HG03460 (cell line): ENCODE measurements at regions not wholly inside any gene's neighbourhood (a gene's known extent, or its start where the extent isn't known, plus 50 kb on each side); places are given as distances from the start of the nearest gene placed in this dataset.

ENCODE experiments used
- ATAC-seq: cut with Tn5 transposase; IDR thresholded peaks from one replicate; pipeline ENCODE4 v1.9.1; 2021; ENCODE audit not compliant: unreplicated experiment

DNA sequence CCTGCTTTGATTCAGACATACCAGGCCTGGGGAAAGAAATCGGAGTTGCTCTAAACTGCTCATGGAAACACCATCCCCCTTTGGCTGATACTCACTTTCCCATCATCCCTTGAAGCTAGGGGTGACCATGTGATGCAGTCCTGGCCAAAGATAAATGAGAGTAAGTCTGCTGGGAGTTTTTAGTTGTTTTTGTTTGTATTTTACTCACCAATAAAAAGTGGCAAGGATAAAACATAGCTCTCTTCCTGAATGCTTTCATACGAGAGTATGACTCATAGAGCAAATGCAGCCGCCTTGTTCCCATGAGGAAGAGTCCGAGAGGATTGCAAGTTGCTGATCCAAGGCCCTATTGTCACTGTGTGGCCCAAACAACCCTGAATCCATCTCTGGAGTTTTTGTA lies 126.4 kb upstream of the TMEM132C start:
- ATAC-seq = no peak

DNA sequence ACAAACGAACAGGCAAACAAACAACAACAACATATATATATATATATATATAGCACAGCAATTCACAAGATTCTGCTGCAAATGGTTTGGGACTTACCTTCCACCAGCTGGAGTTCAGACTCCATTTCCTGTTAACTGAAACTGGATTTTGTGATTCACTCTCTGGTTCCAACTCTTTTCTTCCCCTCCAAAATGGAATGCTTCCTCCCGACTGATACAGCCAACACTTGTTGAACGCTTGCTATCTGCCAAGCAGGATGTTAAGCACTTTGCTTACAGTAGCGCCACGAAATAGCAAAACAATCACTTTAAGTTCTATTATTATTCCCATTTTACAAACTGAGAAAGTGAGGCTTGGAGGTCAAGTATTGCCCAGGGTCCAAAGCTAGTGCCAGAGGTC lies 116.0 kb upstream of the TMEM132C start:
- no peak for ATAC-seq

DNA sequence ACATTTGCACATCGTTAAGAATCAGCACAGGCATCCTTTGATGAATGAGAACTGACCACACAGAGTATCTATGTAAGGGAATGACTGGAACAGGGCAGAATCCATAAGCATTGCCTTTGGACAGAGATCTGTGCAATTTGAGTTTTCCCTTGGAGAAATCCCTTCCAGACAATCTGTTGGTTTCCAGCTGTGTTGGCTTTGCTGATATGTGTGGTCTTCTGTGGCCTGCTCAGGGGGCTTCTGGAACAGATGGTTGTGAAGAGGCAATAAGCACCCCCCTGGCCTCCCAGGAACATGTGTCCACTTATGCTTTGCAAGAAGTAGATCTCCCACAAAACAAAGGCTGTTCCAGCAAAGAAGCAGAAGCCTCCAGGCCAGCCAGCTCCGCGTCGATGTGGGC lies 111.4 kb upstream of the TMEM132C start:
- no peak for ATAC-seq

DNA sequence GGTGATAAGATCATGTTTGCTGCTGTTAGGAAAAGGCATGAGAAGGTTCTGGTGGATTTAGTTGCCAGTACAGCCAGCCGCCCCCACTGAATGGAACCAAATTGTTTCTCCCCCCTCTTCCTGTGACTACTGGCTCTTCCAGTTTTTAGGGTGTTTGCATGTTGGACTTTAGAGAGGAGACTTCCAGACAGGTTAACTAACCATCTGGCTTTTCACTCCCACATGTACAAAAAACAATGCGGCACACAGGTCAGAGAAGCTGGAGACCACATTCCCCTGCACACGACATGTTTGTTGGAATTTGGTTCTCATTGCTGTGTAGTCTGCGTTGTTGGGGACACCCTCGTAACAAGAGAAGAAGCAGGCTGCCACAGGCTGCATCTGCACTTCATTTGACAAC lies 103.9 kb upstream of the TMEM132C start:
- ATAC-seq = no peak

DNA sequence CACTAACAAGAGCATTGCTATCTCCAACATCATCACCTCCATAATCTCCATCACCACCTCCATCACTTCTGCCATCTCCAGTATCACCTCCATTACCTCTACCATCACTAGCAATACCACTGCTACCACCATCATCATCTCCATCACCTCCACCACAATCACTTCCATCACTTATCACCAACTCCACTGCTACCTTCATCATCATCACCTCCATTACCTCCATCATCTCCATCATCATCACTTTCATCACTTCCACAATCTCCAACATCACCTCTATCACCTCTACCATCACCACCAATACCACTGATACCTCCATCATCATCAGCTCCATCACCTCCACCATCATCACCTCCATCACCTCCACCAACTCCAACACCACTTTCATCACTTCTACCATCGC lies 102.4 kb upstream of the TMEM132C start:
- no peak for ATAC-seq

DNA sequence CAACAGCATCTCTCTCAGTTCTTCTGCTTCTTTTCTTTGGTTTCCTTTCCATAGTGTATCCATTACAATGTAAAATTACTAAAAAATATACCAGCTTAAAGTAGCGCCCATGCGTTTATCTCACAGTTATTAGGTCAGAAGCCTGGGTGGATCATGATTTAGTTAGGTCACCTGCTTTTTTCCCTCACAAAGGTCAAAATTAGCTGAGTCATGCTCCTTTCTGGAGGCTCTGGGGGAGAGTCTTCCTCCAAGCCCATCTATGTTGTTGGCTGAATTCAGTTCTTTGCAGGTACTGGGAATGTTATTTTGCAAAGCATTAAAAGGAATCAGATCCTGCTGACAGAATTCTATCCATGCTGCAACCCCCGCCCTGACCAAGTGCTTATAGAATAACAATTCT lies 101.6 kb upstream of the TMEM132C start:
- ATAC-seq = no peak

DNA sequence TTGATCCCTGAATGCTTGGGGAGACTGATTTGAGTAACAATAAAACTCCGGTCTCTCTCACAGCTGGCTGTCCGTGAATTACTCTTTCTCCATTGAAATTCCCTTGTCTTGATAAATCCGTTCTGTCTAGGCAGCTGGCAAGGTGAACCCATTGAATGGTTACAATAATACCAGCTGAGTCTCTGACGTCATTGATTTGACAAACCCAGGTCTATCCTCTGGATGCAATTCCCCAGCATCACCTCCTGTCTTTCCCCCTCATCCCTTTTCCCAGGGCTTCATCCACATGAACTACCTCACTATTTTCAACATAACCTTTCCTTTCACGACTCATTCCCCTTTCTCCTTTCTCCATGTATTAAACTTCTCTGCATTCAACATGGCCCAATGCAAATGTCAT lies 98.7 kb upstream of the TMEM132C start:
- no peak for ATAC-seq

DNA sequence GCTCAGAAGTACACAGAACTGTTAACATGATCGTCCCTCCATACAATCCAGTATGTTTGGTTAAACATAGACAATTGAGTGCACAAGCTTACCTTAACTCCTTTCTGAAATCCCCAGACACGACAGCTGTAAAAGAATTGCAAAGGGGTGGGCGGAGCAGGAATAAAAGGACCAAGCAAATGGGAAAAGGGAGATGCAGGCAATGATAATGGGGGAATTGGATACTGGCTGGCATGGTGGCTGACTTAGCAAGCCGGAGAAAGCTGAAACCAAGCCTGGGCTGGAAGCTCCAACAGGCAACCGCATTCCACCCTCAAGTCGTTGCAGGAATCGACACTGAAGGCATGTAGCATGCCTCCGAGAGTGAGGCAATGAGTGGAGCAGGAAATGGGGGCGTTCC lies 96.8 kb upstream of the TMEM132C start:
- no peak for ATAC-seq

DNA sequence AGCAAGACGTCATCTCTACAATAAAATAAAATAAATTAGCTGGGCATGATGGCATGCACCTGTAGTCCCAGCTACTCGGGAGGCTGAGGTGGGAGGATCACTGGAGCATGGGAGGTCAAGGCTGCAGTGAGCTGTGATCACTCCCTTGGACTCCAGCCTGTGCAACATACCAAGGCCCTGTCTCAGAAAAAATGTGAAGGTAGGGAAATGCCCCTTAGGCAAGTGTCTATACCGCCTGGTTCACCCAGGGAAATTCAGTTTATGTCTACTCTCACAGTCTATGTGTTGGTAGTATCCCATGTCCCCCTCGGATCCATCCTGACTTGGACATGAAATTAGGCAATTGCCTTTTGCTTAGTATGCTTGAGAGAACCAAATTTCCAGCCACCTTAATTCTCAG lies 88.4 kb upstream of the TMEM132C start:
- ATAC-seq = no peak

DNA sequence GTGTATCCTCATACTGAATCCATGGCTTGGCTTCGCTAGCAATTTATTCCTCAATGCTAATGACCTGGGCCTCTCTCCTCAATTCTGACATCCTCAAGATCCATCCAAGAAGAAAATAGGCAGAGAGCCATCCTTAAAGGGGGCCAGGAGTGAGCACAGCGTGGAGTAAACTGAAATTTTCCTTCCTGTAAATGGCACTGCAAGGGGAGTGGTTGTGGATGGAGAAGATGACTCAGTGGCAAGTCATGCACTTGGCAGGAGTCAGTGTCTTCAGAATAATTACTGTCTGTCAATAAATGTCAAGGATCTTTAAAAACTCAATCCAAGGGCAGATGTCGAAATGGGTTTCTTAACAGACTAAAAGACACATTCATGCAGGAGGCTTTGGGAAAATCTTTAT lies 88.0 kb upstream of the TMEM132C start:
- no peak for ATAC-seq

DNA sequence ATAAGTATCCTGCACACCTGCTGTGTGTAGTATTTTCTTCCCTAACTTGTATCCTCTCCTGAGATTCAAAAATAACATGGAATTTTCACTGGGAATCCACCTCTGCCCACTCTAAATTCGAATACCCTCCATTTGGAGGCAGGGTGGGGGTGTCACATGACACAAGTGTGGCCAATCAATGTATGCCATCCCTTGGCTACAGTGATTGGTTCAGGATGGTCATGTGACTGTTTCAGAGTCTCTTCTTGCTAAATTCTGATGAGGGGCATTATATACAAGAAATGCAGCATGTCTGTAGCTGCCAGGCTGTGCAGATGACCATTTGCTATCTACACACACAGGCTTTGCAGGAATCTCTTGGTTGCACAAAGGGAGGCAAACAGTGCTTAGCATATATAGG lies 86.8 kb upstream of the TMEM132C start:
- no peak for ATAC-seq

DNA sequence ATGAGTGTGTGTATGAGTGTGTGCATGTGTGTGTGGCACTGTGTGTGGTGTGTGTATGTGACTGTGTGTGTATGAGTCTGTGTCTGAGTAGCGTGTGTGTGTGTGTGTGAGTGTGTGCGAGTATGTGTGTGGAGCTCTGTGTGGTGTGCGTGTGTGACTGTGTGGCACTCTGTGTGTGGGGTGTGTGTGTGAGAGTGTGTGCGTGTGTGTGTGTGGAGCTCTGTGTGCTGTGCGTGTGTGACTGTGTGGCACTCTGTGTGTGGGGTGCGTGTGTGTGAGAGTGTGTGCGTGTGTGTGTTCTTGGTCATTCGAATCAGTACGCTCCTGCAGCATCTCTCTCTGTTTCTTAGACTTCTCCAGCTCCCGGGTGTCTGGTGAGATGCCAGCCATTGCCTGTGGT lies 76.9 kb upstream of the TMEM132C start:
- no peak for ATAC-seq

DNA sequence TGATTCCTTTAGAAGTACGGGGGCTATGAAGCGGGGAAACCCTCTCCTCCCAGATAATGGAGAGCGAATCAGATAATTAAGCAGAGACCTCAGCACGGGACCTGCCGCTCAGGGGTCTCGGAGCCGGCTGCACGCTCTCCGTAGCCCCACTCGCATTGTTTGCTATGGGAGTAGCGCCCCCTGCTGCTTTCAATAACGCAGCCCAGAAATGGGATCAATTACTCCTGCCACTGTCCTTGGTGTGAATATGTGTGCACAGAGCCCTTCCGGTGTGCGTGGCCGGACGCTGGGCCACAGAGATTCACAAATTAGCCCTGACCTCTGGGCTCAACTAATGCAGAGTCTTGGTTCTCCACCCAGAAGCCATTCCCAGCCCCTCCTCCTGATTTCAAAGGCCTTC lies 76.4 kb upstream of the TMEM132C start:
- ATAC-seq = no peak

DNA sequence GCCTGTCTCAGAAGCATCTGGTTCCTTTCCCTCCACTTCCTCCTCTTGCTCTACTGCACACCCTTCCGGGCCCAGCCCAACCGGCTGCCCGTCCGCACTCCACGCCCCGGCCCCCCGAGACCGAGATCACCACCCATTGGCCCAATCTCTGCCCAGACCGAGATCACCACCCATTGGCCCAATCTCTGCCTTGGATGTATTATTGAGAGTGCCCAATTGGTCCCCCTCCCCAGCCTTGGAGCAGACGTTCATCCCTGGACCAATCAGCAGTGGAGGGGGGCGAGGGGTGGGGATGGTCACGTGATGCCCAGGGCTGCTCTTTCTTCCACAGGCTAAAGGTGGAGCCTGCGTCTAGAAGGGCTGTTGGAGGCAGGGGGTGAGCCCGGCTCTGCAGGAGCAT lies 75.6 kb upstream of the TMEM132C start:
- ATAC-seq = no peak

DNA sequence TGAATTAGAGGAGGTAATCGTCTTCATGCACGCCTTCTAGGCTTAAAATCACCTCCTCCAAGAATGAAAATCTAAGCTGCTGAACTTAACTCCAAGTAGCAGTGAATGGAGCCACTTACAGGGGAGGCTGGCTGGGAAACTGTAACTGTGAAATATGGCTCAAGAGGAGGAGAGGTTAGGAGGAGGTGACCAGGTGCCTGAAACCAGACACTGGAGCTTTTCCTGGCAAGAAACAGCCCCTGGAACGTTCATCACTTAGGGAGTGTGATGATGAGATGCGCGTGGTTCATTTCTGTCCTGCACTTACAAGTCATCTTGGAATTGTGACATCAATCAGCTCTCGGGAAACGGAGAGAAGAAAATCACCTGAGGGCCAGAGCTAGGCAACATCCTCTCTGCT lies 62.3 kb upstream of the TMEM132C start:
- ATAC-seq = no peak

DNA sequence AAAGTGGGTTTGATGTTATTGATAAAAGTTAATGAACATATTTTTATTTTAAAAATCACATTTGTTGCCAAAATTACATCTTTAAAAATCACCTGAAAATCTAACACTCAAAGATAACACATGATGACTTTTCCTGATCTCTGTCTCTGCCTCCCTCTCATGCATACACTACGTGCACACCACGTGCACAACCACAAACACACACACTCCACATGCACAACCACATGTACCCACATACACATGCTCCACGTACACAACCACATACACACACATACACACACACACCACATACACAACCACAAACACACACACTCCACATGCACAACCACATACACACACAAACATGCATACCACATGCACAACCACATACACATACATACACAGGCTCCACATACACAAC lies 61.8 kb upstream of the TMEM132C start:
- no peak for ATAC-seq

DNA sequence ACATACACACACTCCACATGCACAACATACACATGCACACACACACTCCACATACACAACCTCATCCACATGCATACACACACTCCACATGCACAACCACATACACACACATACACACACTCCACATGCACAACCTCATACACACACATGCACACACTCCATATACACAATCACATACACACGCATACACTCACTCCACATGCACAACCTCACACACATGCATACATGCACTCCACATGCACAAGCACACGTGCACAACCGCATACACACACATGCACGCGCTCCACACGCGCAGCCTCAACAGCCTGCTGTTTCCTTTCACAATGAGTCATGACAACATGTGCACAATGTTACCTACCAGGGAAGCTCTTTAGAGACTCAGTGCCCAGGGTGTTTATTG lies 61.2 kb upstream of the TMEM132C start:
- ATAC-seq = no peak
